ENCODE measurements at regions not wholly inside any gene's neighbourhood (a gene's known extent, or its start where the extent isn't known, plus 50 kb on each side); places are given as distances from the start of the nearest gene placed in this dataset.

GRCh38 chr12:85352016-85352415 is 72.0 kb downstream of the ALX1 start:
- ChIA-PET POLR2A (no interaction called here), CTCF (no interaction called here)
- no peak for TF ChIP-seq CTCF (IDR thresholded peaks at IDR 0.05; ENCODE audit: insufficient read depth, low read length, missing control alignments)
- no peak overlapping the region for H3K4me3 ChIP-seq (ENCODE audit: low read depth, low read length)
- DNase-seq (ENCODE audit: low read depth, low spot score): no peak

DNA sequence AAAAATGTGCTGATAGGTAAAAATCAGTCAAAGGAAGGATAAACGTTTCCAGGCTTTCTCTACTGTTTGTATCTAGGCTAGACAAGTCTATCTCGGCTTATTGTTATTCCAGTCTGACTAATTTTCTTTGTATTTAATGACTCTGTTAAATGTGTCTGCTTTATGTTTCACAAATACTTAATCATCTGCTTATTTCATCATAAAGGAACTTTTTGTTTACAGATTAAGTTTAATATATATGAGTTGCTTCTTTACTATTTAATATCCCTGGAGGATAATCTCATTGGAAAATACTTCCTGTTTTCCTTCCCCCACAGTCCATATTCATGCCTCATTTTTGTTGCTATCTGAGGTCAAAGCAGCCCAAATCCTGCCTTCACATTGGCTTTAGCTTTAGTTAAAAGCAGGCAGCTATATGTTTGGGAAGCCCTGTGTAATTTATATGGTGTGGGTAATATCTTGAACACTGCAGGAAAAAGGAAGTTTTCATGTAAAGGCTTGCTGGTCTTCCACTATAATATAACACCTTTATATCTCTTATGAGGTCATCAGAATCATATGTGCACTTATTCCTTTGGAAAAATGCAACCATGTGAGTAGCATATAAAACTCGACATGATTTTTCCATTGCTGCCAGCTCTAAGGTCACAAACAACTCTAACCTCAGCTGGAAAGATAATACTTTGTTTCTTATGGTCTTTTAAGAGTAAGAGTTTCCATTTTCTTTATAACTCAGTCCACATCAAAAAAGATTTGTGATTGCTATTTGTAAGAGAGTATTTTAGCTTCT is 76.8 kb downstream of the ALX1 start:
- ChIA-PET CTCF (no interaction called here), POLR2A (no interaction called here)
- no peak for TF ChIP-seq CTCF (IDR thresholded peaks at IDR 0.05; ENCODE audit: insufficient read depth, low read length, missing control alignments)
- DNase-seq (ENCODE audit: low read depth, low spot score): no peak
- H3K4me3 ChIP-seq (ENCODE audit: low read depth, low read length): no peak overlapping the region

DNA sequence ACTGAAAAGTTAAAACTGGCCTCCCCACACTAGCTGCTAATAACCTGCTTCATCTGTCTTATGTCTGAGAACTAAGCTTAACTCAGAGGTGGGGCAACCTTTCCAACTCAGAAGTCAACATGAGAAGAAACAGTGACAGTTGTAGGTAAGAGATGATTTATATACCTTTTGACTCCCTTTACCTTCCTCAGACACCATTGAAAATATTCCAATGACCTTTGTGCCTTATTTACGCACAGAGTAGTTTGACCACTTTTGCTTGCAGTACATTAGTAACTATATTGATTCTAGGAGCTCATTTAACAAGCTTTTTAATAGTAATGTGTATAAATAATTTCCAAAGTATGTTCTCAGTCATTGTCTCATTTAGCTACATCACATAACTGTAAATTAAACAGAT is 77.6 kb downstream of the ALX1 start:
- ChIA-PET POLR2A (no interaction called here), CTCF (no interaction called here)
- H3K4me3 ChIP-seq (ENCODE audit: low read depth, low read length): no peak overlapping the region
- TF ChIP-seq CTCF (IDR thresholded peaks at IDR 0.05; ENCODE audit: insufficient read depth, low read length, missing control alignments): no peak
- DNase-seq (ENCODE audit: low read depth, low spot score): no peak

DNA sequence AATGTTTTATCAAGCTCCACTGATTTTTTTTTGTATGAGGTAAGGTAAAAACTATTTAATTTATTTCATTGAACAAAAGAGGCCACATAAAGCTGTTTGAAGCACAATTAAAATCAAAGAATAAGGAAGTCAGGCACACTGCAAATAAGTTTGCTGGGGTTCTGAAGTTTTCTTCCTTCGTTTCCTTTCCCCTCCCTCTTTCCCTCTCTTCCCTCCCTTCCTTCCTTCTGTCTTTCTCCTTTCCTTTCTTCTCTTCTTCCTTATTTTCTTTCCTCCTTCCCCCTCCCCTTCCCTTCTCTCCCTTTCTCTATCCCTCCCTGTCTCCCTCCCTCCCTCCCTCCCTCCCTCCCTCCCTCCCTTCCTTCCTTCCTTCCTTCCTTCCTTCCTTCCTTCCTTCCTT is 78.7 kb downstream of the ALX1 start:
- H3K4me3 ChIP-seq (ENCODE audit: low read depth, low read length): no peak overlapping the region
- ChIA-PET POLR2A (no interaction called here), CTCF (no interaction called here)
- TF ChIP-seq CTCF (IDR thresholded peaks at IDR 0.05; ENCODE audit: insufficient read depth, low read length, missing control alignments): no peak
- DNase-seq (ENCODE audit: low read depth, low spot score): no peak

DNA sequence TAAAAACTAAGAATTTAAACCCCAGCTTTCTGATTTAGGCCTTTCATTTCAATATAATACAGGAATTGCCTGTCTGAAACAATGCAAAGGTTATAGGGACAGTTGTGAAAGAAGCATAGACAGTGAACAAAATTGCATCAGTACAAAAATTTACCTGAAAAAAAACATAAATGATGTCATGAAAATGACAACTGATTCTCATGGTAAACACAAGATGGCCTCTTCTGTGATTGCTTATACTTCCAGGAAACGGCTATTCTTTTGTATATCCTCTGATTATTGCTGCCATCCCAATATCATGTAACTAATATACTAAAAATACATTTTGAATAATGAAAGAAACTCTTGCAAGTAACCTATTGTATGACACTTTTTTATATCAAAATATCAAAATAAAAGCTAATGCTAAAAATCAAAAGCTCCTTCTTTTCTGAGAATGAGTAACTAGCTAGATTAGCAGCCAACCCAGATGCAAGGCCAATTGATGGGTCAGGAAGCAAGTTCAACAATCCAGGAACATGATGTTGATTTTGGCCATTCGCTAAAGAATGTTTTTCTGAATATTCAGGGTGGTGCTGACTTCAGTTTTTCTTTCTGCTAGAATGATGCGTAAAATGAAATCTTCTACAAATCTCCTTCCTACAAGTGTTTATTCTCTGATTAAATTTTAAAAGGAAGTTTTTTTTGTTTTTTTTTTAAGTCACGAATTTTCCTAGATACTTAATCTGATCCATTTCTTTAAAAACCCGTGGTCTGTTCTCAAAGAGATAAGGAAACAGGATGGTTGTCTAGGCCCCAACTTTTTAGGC is 83.6 kb downstream of the ALX1 start:
- TF ChIP-seq CTCF (IDR thresholded peaks at IDR 0.05; ENCODE audit: insufficient read depth, low read length, missing control alignments): no peak
- ChIA-PET POLR2A (no interaction called here), CTCF (no interaction called here)
- DNase-seq (ENCODE audit: low read depth, low spot score): no peak
- no peak overlapping the region for H3K4me3 ChIP-seq (ENCODE audit: low read depth, low read length)

GRCh38 chr12:85367936-85368335 is 87.9 kb downstream of the ALX1 start:
- CTCF ChIA-PET: no interaction called here
- no peak for TF ChIP-seq CTCF (IDR thresholded peaks at IDR 0.05; ENCODE audit: insufficient read depth, low read length, missing control alignments)

More at GRCh38 chr12:85367936-85368335, 87.9 kb downstream of the ALX1 start:
- H3K4me3 ChIP-seq (ENCODE audit: low read depth, low read length): no peak overlapping the region
- DNase-seq (ENCODE audit: low read depth, low spot score): no peak
- POLR2A ChIA-PET: no interaction called here

All from AG04449 (cell line).